HG03045 (cell line): ENCODE measurements at regions not wholly inside any gene's neighbourhood (a gene's known extent, or its start where the extent isn't known, plus 50 kb on each side); places are given as distances from the start of the nearest gene placed in this dataset.

ENCODE experiments used
- ATAC-seq: cut with Tn5 transposase; IDR thresholded peaks from one replicate; pipeline ENCODE4 v1.9.1; 2021; ENCODE audit warnings: mild to moderate bottlenecking, moderate library complexity; ENCODE audit not compliant: unreplicated experiment

DNA sequence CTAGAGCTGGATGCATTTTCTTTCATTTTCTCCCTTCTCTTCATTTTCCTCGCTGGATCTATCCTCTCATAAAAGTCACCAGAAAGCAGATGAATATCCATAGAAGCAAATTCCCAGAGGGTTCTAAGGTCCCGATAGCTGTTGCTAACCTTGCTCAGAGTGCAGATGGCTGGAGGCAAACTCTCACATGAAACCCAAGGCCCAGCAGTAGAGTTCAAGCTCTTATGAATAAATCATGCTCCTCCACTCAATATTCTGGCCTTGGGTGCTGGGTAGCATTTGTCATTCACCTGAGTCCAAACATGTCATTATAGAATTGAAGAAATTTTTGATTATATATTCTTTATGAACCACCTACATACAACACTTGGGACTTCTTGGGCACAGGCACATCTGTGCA, 539.7 kb upstream of the MARCKS start:
- ATAC-seq = no peak

DNA sequence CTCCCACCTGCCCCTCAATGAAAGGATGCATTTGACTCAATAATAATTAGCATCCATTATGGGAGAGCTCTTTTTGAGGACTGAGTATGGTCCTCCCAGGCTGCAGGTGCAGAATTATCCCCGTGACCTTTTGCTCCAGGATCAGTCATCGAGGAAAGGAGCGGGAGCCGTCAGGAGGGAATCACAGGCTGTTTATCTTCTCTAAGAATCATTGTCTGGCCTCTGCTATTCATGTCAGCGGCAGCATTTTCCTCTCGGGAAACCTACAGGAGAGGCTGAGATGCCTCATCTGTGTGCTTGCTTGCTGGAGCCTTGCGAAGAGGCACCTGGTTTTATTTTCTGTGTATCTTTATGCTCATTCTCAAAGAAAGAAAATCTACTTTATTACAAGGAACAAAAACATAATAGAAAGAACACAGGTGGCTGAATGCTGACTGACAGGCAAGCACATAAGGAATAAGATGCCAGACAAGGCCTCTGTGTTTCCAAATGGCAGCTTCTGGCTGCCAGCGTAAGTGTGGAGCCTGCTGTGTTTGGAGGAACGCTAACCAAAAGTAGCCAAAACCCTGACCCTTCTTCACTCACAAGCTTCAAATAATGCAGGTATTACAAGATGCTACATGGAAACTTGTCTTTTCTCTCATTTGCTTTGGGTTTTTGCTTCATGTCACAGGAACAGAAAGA, 539.1 kb upstream of the MARCKS start:
- ATAC-seq = no peak

DNA sequence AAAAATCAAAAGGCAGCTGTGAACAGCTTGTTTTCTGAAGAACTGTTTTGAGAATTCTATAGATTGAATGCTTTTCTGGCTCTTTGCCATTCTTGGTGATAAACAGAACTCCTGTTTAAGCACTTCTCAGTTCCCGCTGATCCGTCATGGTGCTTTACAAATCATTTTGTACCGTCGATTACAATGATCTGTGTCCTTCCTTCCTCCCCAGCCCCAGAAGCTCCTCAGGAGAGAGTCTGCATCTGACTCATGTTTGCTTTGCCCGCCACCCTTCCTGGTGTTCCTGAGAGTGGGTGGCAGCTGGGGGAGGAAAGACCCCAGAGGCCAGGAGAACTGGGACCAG, 538.6 kb upstream of the MARCKS start:
- ATAC-seq = no peak

DNA sequence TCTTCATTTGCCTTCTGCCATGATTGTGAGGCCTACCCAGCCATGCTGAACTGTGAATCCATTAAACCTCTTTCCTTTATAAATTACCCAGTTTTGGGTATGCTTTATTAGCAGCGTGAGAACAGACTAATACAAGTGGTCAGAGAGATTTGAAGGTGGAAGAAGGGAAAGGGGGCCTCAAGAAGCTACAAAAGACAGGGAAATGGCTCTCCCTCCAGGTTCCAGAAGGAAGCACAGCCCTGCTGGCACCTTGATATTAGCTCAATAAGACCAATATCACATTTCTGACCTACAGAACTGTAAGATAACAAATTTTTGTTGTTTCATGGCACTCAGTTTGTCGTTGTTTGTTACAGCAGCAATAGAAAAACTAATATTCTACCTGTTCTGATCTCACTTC, 536.5 kb upstream of the MARCKS start:
- no peak for ATAC-seq

DNA sequence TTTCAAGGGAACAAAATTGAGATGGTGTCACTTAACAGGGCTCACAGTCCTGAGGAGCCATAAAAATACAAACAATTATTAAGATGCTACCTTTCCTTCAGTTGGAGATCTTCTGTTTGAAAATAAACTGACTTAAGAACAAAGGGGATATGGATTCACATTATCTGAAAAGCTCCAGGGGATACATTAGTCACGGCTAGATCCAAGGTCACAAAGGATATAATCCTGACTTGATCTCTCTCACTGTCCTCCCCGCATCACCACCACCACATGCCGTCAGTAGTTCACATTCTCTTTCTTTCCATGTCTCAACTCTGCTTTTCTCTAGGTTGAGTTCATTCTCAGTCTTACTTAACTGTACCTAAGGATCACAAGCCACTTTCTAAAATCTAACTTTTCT, 530.4 kb upstream of the MARCKS start:
- no peak for ATAC-seq

DNA sequence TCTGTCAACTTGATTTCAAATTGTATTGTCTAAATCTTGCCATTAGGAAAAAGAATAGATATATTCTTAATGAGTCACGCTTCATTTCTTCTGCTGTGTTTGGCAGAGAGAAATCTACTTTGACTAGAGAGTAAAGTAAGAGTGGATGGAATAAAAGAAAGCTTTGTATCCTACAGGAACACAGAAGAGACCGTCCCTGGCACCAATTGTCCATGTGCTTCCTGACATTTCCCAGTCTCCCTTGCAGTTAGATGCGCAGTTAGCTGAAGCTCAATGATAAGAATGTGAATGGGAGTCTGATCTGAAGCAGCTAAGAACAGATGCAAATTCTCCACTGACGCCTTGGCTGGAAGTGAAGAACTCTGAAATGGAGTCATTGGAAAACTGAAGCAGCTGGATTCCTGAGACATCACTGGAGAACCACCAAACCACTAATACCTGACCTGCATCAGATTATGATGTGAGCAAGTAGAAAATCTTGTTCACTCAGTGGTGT, 528.2 kb upstream of the MARCKS start:
- no peak for ATAC-seq

DNA sequence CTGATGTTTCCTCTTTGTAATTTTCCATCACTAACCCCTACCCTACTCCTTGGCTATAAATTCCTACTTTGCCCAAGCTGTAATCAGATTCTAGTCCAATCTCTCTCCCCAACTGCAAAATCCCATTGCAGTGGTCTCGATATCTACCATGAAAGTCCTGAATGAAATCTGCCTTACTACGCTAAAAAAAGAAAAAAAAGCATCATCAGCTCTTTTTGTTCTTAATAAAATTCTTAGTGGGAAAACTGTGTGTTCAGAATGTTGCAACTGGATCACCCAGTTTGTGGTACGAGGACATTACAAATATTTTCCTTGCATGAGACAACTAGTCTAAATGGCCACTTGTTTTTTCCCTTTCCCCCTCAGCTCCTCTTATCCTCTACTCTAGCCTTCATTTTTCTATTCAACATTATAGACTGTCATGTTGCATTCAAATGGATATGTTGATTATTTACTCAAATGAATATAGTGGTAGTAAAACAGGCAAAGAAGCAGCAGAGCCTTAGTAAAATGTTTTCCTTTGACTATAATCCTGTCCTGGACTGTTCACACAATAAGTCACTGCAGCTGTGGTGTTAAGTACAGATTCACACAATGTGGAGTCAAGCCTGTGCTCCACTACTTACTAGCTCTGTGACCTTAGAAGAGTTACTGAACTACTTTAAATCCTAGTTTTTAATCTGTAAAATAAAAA, 527.1 kb upstream of the MARCKS start:
- ATAC-seq = no peak

DNA sequence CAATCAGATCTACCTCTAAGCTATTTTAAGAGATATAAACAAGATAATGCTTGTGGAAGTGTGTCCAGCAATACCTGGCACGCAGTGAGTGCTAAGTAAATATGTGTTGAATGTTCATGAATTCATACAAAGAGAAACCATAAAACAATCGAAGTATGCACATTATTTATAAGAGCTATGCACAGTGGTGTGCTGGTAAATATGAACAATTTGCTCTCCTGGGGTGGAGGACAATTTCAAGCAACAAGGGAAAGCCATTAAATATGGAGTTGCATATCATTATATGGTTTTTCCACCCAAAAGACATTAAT, 526.6 kb upstream of the MARCKS start:
- no peak for ATAC-seq

DNA sequence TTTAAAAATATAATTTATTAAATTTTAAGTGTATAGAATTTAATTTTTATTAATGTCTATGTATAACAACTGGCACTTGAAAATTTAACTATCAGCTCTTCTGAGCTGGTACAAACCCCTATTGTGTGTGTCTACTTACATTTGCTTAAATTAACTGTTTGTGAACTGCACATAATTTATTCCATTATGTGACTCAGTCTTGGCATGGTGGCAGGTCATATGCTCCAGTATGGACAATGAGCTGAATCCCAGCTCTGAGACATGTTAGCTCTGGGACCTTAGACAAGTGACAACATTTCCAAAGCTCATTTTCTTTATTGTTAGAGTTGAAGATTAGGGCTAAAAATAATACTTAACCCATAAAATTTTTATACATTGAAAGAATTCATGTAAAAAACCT, 526.1 kb upstream of the MARCKS start:
- ATAC-seq = no peak

DNA sequence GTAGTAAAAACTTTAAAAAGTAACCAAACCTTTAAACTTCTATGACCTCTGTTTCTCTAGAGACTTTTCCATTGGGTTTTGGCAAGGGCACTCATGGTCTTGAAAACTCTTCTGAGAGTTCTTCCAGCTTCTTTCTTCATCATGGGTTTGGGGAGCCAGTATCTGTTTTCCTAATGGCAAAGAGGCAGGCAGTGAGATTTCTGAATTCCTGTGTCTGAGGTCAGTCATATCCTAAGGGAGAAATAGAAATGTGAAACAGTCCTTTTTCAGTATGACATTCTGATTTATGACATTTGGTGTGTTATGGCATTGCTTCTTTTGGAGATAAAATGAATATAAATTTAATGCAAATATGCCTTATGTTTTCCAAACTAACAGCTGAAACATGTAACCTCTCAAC, 518.5 kb upstream of the MARCKS start:
- ATAC-seq = no peak

DNA sequence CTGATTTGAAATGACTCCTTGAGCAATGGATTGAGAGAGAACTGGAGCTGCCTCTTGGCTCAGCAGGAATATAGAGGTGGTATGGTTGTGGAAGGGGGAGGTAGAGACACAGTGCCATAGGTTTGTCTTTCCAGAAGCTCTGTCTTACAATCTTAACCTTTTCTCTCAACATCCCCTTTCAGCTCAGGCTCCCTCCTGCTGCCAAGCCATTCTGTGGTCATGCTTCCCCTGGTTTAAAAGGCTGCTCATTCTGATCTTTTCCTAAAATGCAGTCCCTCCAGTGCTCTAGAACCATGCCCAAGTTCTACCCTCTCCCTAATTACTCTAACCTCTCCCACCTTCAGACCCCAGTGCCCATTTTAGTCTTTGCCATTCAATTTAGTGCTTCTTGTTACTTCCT, 517.9 kb upstream of the MARCKS start:
- no peak for ATAC-seq

DNA sequence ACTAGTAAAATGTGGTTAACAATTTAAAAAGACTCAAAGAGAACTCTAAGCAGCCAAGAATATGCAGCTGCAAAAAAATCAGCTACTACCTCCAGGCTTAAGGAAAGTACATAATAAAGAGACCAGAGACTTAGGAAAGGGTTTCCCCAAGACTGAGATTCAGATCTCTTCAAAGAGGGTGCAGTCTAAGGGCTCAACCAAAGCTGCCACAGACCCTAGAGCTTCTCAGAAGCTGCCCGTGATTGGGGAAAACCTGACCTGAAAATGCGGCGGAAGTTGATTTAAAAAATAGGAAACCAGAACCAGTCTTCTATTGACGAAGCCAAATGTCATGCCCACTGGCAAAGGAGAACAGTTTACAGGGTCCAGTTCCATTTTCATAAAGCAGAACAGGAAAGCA, 516.8 kb upstream of the MARCKS start:
- ATAC-seq = no peak

DNA sequence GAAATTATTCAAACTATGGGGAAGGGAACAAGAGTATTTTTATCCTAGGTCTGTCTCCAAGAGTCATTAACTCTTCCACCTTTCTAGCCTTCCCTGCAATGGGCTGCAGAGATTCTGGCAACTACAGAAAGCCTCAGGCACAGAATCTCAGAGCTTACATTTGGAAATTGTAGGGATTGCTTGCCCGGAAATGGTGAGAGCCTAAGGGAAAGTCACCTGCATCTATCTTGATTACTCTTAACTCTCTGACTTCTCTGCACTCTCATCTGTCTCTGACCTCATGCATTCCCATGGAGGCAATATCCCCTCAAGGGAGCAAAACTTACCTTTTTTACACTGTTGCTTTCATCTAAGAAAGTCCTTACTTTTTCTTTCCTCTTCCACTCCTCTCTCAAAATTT, 513.2 kb upstream of the MARCKS start:
- no peak for ATAC-seq

DNA sequence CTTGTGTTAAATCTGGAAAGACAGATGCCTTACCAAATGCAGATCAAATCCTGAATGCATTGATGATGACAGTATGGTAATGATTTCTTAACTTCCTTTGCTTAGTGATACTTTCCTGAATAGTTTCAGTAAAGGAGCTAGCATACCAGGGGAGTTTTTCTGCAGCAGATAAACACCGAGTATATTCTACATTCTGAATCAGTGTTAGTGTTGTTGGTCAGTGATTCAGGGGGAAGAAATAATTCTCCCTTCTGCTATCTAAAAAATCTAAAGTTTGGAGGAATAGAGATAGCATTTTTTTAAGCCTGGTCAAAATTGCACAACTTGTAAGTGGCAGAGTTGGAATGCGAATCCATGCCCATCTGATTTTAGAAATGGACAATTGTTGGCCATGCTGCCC, 512.2 kb upstream of the MARCKS start:
- ATAC-seq = no peak

DNA sequence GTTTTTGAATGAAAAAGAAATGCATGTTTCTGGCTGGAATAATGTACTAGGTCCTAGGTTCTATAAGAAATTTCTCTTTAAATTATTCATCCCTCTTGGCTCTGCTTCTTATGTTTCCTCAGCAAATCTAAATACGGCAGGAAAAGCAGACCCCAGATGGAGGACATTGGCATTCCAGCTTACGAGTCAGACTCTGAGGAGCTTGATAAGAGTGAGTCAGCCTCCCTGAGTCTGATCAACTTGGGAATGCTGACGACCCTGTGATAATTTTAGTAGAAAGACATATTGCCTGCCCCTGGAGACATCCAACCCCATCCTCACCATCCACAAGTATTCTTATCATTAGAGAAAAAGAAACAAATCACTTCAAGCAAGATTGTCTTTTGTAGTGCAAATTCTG, 509.7 kb upstream of the MARCKS start:
- ATAC-seq = no peak

DNA sequence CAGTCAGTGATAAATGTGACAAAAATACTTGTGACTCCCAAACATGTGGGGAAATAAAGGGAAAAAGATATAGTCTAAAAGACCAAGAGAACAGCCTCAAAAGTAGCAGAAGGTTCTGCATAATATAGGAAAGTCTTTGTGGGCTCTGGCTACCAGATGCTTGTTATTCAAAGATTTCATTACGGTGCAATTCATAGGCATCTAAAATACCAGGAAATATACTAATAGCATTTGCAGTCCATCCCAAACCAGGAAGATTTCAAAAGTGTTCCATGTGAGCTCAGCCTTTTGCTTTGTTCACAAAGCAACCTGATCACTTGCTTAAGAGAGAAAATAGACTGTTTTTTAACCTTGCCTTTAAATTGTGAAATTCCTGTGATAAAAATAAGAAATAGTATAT, 506.7 kb upstream of the MARCKS start:
- ATAC-seq = no peak

DNA sequence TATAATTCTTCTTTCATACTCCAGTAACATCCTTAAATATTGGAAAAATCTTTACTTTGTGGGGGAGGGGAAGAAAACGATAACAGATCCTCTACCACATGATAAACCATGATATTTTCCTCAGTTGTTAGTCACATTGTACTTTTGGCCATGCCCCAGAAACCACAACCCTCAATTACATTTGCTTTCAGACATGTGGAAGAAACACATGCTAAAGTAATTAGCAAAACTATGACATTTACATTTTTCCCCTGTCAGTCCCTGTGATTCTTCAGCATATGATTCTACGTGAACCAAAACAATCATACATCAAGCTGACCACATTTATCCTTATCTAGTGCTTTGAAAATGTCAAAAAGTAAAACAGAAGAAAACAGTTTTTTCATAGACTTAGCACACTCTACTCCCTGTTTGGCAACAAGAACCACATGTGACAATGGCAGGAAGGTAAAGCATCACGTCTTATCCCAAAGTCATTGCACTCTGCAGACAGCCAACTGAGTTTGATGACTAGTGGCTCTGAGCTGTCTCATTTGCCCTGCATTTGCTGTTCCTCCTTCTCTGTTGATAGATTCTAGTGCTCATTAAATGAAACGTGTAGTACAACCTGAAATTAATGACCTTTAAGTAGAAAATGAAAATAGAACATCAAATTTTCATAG, 505.8 kb upstream of the MARCKS start:
- ATAC-seq = no peak

DNA sequence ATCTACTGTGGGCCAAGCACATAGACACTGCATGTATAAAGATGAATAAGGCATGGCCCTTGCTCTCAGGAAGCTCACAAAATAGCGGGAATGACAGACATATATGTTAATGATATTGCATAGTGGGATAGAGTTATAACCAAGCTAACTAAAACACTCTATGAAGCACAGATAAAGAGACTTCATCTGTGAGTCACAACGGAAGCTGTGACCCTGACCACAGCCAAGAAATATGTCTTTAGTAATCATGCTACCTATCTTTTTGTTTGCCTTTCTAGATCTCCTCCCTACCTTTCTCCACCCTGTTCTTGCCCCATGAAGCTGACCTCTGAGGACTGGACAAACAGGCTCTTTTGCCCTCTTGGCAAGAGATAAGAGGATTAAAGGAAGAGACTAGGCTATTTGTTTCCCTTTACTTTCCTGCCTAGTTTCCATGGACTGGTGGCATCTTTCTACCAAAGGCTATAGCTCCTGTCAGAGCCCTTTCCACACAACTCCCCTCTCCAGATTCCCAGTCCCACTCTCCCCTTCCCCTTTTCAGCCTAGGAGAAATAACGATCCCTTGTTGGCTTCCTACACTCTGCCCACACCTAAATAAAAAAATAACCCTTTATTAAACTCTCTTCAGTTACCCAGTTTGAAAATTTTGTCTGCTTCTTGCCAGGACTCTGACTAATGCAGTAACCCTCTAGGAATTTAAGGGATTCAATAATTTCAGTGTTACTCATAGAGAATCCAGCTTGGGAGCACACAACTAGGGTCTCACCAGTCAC, 504.9 kb upstream of the MARCKS start:
- no peak for ATAC-seq

DNA sequence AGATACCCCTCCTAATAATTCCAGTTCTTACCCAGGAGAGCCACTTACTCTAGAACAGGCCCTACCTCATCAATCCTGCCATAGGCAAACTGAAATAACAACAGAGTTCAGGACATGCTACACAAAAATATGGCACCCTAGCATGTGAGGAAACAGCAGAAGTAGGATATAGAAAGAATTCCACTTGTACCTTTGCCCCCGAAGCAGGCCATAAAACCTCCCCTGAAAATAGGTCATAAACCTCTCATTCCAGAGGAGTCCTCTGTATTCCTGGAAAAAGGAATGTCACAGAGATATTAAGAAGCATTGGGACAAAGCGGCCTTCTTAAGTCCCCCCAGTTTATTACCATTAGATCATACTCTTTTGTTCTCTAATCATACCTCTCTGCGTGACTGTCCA, 504.3 kb upstream of the MARCKS start:
- no peak for ATAC-seq

DNA sequence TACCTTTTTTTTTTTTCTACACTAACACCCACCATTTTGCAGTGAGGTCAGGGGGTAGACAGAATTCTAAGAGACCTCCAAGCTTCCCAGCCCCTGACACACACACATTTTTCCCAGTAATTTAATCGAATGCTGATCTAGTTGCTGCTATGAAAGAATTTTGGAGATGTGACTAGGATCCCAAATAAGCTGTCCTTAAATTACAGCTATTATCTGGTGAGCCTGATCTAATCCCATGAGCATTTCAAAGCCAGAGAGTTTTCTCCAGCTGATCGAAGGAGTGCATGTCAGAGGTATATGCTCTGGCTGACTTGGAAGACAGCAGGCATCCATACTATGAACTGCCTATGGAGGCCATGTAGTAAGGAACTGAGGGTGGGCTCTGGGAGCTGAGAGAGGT, 503.8 kb upstream of the MARCKS start:
- no peak for ATAC-seq

DNA sequence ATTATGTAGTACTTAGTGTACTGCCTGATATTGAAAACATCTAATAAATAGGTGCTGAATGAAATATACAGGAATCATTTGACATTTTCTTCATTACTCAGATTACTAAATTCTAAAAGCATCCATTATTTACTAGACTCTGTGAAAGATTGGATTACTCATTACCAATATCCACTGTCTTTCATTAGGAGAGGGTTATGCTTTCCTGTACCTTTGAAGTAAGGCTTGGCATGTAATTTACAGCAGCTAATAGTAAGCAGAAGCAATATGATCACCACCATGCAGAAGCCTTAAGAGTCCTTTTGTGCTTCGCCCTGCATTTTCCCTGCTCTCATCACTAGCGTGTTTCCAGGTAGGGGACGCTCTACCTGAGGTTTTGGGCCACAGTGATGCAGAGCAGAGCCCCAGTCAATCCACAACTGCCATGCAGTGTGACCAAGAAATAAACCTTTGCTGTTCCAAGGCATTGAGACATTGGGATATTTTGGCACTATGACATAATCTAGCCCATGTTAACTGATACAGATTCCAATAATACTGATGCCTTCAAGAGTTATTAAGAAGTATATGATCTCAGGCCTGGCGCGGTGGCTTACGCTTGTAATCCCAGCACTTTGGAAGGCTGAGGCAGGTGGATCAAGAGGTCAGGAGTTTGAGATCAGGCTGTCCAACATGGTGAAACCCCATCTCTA, 502.8 kb upstream of the MARCKS start:
- ATAC-seq = no peak
